ENCODE measurements at regions not wholly inside any gene's neighbourhood (a gene's known extent, or its start where the extent isn't known, plus 50 kb on each side); places are given as distances from the start of the nearest gene placed in this dataset.

- H3K9ac ChIP-seq, result no peak overlapping the region
- H3K9me2 ChIP-seq, result no peaks in the 10 kb centered on the region
- H3K9me3 ChIP-seq, result no peaks in the 10 kb centered on the region
- H3K27me3 ChIP-seq (ENCODE audit: insufficient read depth), result no peaks in the 10 kb centered on the region
- peaks cover 29% of the 10 kb centered on the region for H3F3A ChIP-seq (replicated peaks; ENCODE audit: insufficient read depth)
- no peaks in the 10 kb centered on the region for H4K20me1 ChIP-seq (ENCODE audit: insufficient read depth)
- no peaks in the 10 kb centered on the region for H3K79me2 ChIP-seq (ENCODE audit: insufficient read depth)
- H3K4me2 ChIP-seq, result no peak overlapping the region
- POLR2A ChIA-PET, result no interaction called here
- peaks cover 5 to 18% of the 10 kb centered on the region in 2 experiments; a peak in 3 of 4 replicates for H3K4me1 ChIP-seq (ENCODE audit: control insufficient read depth in 1 of 2, insufficient read depth in 2 of 2, low read depth in 1 of 2, low read length in 1 of 2)
- DNase-seq, result no peak
- H3K4me3 ChIP-seq (ENCODE audit: low read depth in 2 of 2, low read length in 1 of 2), result no peak overlapping the region
- H3K36me3 ChIP-seq (replicated peaks in 1 of 2; ENCODE audit: control insufficient read depth in 1 of 2, insufficient read depth in 2 of 2, low read length in 1 of 2), result peaks cover 0 to 2% of the 10 kb centered on the region in 2 experiments
- TF ChIP-seq SMC3 (IDR thresholded peaks at IDR 0.05; ENCODE audit: low read depth, low read length) (no peak), IRF3 (IDR thresholded peaks at IDR 0.05; ENCODE audit: low read depth, low read length) (no peak), POLR2AphosphoS5 (IDR thresholded peaks at IDR 0.05; ENCODE audit: low read depth, low read length) (no peak), YY1 (IDR thresholded peaks at IDR 0.05; ENCODE audit: low read depth) (no peak), GABPA (IDR thresholded peaks at IDR 0.05; ENCODE audit: low read depth) (no peak), TCF12 (IDR thresholded peaks at IDR 0.05) (peak; percentile 72), CTCF (IDR thresholded peaks at IDR 0.05) (no peak), TEAD4 (IDR thresholded peaks at IDR 0.05; ENCODE audit: borderline replicate concordance, insufficient read depth) (no peak), JUND (IDR thresholded peaks at IDR 0.05) (peak; percentile 46; the same call in 1 of the 2 replicates), SIN3A (IDR thresholded peaks at IDR 0.05; ENCODE audit: borderline replicate concordance, low read depth, low read length) (no peak), MAX (IDR thresholded peaks at IDR 0.05; ENCODE audit: low read depth) (no peak), FOXM1 (IDR thresholded peaks at IDR 0.05; ENCODE audit: low read depth) (no peak), RAD21 (IDR thresholded peaks at IDR 0.05; ENCODE audit: low read length) (no peak), USF1 (IDR thresholded peaks at IDR 0.05; ENCODE audit: borderline replicate concordance, low read depth) (no peak), EP300 (IDR thresholded peaks at IDR 0.05; ENCODE audit: borderline replicate concordance in 1 of 2, low read depth in 1 of 2, low read length in 1 of 2) (peak in 1 of 2 experiments; percentile 13; a peak in 1 of 4 replicates), PBX3 (IDR thresholded peaks at IDR 0.05) (peak; percentile 72), FOSL2 (IDR thresholded peaks at IDR 0.05; ENCODE audit: borderline replicate concordance, low read depth) (peak; percentile 30; the same call in 1 of the 2 replicates), RCOR1 (IDR thresholded peaks at IDR 0.05; ENCODE audit: low read length) (no peak), TAF1 (IDR thresholded peaks at IDR 0.05; ENCODE audit: borderline replicate concordance, low read depth, low read length) (no peak), CHD2 (IDR thresholded peaks at IDR 0.05; ENCODE audit: low read length, partially characterized antibody) (no peak), FOXJ3 (CRISPR knock-in tag; IDR thresholded peaks at IDR 0.05) (no peak), USF2 (IDR thresholded peaks at IDR 0.05; ENCODE audit: borderline replicate concordance, low read depth, low read length) (no peak), NFIC (IDR thresholded peaks at IDR 0.05; ENCODE audit: borderline replicate concordance) (no peak), MXI1 (IDR thresholded peaks at IDR 0.05; ENCODE audit: low read depth, low read length) (no peak)
- CTCF ChIA-PET, result no interaction called here
- no peak overlapping the region for H3K27ac ChIP-seq (ENCODE audit: low read depth in 2 of 2, low read length in 1 of 2)
- H2AFZ ChIP-seq (ENCODE audit: low read depth), result no peak overlapping the region
These were observed 76.1 kb downstream of the SCG2 start for GRCh38 chr2:223526106-223526505.

Measured in SK-N-SH (cell line).